ENCODE measurements at regions not wholly inside any gene's neighbourhood (a gene's known extent, or its start where the extent isn't known, plus 50 kb on each side); places are given as distances from the start of the nearest gene placed in this dataset.
"Not testable (repeated sequence)": the region's sequence is repeated elsewhere in the genome, so short reads cannot be mapped to it uniquely, and the experiment has no call there.

DNA sequence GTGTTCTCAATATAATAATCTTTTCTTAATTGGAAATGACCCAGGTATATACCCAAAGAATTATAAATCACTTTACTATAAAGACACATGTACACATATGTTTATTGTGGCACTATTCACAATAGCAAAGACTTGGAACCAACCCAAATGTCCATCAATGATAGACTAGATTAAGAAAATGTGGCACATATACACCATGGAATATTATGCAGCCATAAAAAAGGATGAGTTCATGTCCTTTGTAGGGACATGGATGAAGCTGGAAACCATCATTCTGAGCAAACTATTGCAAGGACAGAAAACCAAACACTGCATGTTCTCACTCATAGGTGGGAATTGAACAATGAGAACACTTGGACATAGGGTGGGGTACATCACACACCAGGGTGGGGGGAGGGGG is 56.8 kb downstream of the SCGB2B2 start:
- H3K4me1 ChIP-seq (ENCODE audit: control insufficient read depth in 3 of 3, insufficient read depth in 3 of 3, low read length in 3 of 3); H3K9me3 ChIP-seq (ENCODE audit: control insufficient read depth in 3 of 3, low read length in 3 of 3); H3K36me3 ChIP-seq (ENCODE audit: control insufficient read depth in 3 of 3, insufficient read depth in 3 of 3, low read length in 3 of 3); H3K27ac ChIP-seq (ENCODE audit: low read depth, low read length); H3K4me3 ChIP-seq (ENCODE audit: low read length in 3 of 3); H3K9ac ChIP-seq (ENCODE audit: low read depth in 1 of 3, low read length in 3 of 3); H3K27me3 ChIP-seq (ENCODE audit: control insufficient read depth in 3 of 3, insufficient read depth in 3 of 3, low read length in 3 of 3): not testable (repeated sequence)

DNA sequence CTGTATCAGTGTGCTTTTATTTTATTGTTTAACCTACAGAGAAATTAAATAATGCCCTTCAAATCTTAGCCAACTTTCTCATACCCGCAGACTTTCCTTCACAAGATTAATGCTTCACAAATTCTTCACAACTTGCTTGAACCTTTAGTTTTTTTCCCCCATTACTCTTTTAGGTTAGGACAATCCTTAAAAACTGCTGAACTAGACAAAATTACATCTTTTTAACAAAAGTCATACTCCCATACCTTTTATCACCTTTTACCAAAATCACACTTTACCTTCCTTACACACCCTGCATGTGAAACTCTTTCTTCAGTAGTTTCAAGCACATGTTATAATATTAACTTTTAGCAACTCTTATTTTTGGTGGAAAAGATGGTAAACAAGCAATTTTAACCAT is 58.5 kb downstream of the SCGB2B2 start:
- no peaks in the 10 kb centered on the region for H3K36me3 ChIP-seq (ENCODE audit: control insufficient read depth in 3 of 3, insufficient read depth in 3 of 3, low read length in 3 of 3)
- no peak overlapping the region for H3K9ac ChIP-seq (ENCODE audit: low read depth in 1 of 3, low read length in 3 of 3)
- peaks cover 0 to 3% (median 2%) of the 10 kb centered on the region in 3 donors for H3K9me3 ChIP-seq (ENCODE audit: control insufficient read depth in 3 of 3, low read length in 3 of 3)

DNA sequence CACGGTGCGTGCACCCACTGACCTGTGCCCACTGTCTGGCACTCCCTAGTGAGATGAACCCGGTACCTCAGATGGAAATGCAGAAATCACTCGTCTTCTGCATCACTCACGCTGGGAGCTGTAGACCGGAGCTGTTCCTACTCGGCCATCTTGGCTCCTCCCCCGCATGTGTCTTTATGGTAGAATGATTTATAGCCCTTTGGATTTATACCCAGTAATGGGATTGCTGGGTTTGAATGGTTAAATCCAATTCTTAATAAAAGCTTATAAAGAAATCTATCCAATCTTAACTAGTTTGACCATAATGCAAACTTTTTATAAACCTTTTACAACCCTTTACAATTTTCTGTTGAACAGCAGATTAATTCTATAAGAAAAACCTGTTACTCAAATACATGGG is 59.0 kb downstream of the SCGB2B2 start:
- not testable (repeated sequence) for H3K4me1 ChIP-seq (ENCODE audit: control insufficient read depth in 3 of 3, insufficient read depth in 3 of 3, low read length in 3 of 3); H3K27ac ChIP-seq (ENCODE audit: low read depth, low read length); H3K36me3 ChIP-seq (ENCODE audit: control insufficient read depth in 3 of 3, insufficient read depth in 3 of 3, low read length in 3 of 3); H3K9ac ChIP-seq (ENCODE audit: low read depth in 1 of 3, low read length in 3 of 3); H3K9me3 ChIP-seq (ENCODE audit: control insufficient read depth in 3 of 3, low read length in 3 of 3); H3K27me3 ChIP-seq (ENCODE audit: control insufficient read depth in 3 of 3, insufficient read depth in 3 of 3, low read length in 3 of 3); H3K4me3 ChIP-seq (ENCODE audit: low read length in 3 of 3)

More for the DNA sequence above, 58.5 kb downstream of the SCGB2B2 start:
- Histone ChIP-seq H3K27me3 (ENCODE audit: control insufficient read depth in 3 of 3, insufficient read depth in 3 of 3, low read length in 3 of 3) (no peaks in the 10 kb centered on the region), H3K4me3 (ENCODE audit: low read length in 3 of 3) (no peak overlapping the region), H3K27ac (ENCODE audit: low read depth, low read length) (no peak overlapping the region), H3K4me1 (ENCODE audit: control insufficient read depth in 3 of 3, insufficient read depth in 3 of 3, low read length in 3 of 3) (no peaks in the 10 kb centered on the region)

DNA sequence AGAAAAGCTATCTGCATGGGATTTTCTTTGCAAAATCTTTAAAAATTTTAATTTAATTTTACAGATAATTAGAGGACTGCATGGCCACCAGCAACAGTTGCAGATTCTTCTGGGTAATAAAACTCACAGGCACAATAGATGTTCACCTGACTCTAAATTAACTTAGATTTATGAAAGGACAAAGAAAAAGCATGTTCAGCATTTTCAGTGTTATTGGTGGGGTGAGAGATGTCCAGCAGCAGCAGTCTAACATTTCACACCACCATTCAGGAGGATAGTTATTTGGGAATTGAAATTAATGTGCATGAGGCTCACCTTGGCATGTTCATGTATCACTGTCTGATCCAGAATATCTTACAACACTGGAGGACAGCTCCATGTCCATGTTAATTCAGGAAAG is 74.0 kb downstream of the SCGB2B2 start:
- Histone ChIP-seq H3K36me3 (ENCODE audit: control insufficient read depth in 3 of 3, insufficient read depth in 3 of 3, low read length in 3 of 3) (no peaks in the 10 kb centered on the region), H3K4me1 (ENCODE audit: control insufficient read depth in 3 of 3, insufficient read depth in 3 of 3, low read length in 3 of 3) (peaks cover 0 to 11% (median 9%) of the 10 kb centered on the region in 3 donors), H3K9me3 (ENCODE audit: control insufficient read depth in 3 of 3, low read length in 3 of 3) (no peaks in the 10 kb centered on the region)

DNA sequence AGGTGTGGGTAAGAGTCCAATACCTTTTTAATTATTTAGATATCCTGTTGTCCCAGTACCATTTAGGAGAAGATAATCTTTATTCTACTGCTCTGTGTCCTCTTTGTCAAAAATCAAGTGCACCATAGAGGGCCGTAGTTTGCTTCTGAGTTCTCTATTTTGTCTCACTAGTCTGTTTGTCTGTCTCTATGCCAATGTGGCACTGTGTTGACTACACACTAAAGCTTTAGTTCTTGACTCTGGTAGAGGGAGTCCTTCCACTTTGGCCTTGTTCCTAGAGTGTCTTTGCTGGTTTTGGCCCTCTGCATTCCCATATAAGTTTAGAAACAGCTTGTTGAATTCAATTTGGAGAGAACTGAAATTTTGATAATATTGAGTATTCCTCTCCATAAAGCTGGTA is 75.9 kb downstream of the SCGB2B2 start:
- peaks cover 0 to 13% (median 9%) of the 10 kb centered on the region in 3 donors for H3K4me1 ChIP-seq (ENCODE audit: control insufficient read depth in 3 of 3, insufficient read depth in 3 of 3, low read length in 3 of 3)
- no peak overlapping the region for H3K4me3 ChIP-seq (ENCODE audit: low read length in 3 of 3)
- no peaks in the 10 kb centered on the region for H3K9me3 ChIP-seq (ENCODE audit: control insufficient read depth in 3 of 3, low read length in 3 of 3)
- no peaks in the 10 kb centered on the region for H3K27me3 ChIP-seq (ENCODE audit: control insufficient read depth in 3 of 3, insufficient read depth in 3 of 3, low read length in 3 of 3)
- no peaks in the 10 kb centered on the region for H3K36me3 ChIP-seq (ENCODE audit: control insufficient read depth in 3 of 3, insufficient read depth in 3 of 3, low read length in 3 of 3)
- H3K9ac ChIP-seq (ENCODE audit: low read depth in 1 of 3, low read length in 3 of 3) = no peak overlapping the region
- no peak overlapping the region for H3K27ac ChIP-seq (ENCODE audit: low read depth, low read length)

More for the DNA sequence above, 74.0 kb downstream of the SCGB2B2 start:
- no peak overlapping the region for H3K9ac ChIP-seq (ENCODE audit: low read depth in 1 of 3, low read length in 3 of 3)
- no peaks in the 10 kb centered on the region for H3K27me3 ChIP-seq (ENCODE audit: control insufficient read depth in 3 of 3, insufficient read depth in 3 of 3, low read length in 3 of 3)
- H3K4me3 ChIP-seq (ENCODE audit: low read length in 3 of 3) = no peak overlapping the region
- H3K27ac ChIP-seq (ENCODE audit: low read depth, low read length) = no peak overlapping the region

DNA sequence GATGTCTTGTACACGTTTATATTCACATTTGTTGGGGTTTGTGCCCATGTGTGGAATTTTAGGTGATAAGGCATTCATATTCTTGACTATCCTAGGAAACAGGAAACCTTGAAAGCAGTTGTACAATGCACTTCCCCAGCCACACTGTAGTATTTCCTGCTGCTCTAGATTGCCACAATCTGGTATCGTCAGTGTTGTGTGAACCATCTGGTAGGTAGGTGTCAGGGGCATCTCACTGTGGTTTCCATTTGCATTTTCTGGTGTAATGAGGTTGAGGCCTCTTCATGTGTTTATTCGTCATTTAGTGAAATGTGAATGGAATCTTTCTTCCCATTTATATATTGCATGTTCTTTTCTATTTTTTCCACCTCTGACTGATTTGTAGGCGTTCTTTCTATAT is 76.6 kb downstream of the SCGB2B2 start:
- no peak overlapping the region for H3K27ac ChIP-seq (ENCODE audit: low read depth, low read length)
- H3K4me3 ChIP-seq (ENCODE audit: low read length in 3 of 3) = no peak overlapping the region

DNA sequence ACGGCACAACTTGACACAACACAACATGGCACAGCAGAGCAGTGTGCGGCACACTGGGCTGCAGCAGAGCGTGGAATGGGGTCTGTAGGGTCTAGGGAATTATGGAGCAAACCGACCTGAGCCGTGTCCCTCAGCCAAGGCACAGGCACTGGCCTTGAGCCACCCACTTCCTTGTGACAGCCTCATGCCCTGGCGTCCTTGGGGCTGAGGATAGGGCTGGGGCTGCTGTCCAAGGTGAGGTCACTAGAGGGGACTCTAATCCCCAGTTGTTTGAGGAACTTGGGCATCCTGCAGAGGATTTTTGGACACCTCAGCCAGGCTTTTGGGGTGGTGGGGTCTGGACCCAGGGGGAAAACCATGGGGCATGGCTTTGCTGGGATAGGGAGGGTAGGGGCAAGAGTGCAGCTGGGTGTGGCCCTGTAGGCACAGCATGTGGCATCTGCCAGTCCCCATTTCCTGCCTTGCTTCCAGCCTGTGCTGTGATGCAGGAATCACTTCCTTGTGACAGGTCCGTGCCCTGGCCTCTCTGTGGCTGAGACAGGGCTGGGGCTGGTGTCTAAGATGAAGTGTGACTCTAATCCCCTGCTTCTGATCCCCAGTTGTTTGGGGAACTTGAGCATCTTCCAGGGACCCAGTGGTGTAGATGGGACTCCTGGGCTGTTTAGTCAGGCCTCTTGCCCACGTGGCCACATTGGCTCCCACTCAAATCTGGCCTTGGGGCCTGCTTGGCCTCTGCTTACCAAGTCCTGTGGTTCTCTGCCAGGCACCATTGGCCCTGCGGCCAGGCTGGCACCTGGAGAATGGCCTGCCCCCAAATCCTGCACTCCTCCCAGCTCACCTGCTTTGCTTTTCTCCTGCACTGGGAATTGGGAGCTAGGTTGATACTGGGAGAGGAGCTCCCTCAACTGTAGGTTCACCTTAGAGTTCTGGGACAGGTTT is 78.5 kb downstream of the SCGB2B2 start:
- H3K4me3 ChIP-seq (ENCODE audit: low read length in 3 of 3) = no peak overlapping the region
- H3K9me3 ChIP-seq (ENCODE audit: control insufficient read depth in 3 of 3, low read length in 3 of 3) = no peaks in the 10 kb centered on the region
- H3K27me3 ChIP-seq (ENCODE audit: control insufficient read depth in 3 of 3, insufficient read depth in 3 of 3, low read length in 3 of 3) = no peaks in the 10 kb centered on the region
- H3K27ac ChIP-seq (ENCODE audit: low read depth, low read length) = no peak overlapping the region
- H3K4me1 ChIP-seq (ENCODE audit: control insufficient read depth in 3 of 3, insufficient read depth in 3 of 3, low read length in 3 of 3) = peaks cover 16 to 32% (median 29%) of the 10 kb centered on the region in 3 donors
- no peaks in the 10 kb centered on the region for H3K36me3 ChIP-seq (ENCODE audit: control insufficient read depth in 3 of 3, insufficient read depth in 3 of 3, low read length in 3 of 3)
- peak overlapping the region in 1 of 3 donors; percentile 54 for H3K9ac ChIP-seq (ENCODE audit: low read depth in 1 of 3, low read length in 3 of 3)

More for the DNA sequence above, 76.6 kb downstream of the SCGB2B2 start:
- H3K9me3 ChIP-seq (ENCODE audit: control insufficient read depth in 3 of 3, low read length in 3 of 3) = no peaks in the 10 kb centered on the region
- H3K9ac ChIP-seq (ENCODE audit: low read depth in 1 of 3, low read length in 3 of 3) = no peak overlapping the region
- no peaks in the 10 kb centered on the region for H3K36me3 ChIP-seq (ENCODE audit: control insufficient read depth in 3 of 3, insufficient read depth in 3 of 3, low read length in 3 of 3)
- H3K4me1 ChIP-seq (ENCODE audit: control insufficient read depth in 3 of 3, insufficient read depth in 3 of 3, low read length in 3 of 3) = peaks cover 0 to 15% (median 10%) of the 10 kb centered on the region in 3 donors
- H3K27me3 ChIP-seq (ENCODE audit: control insufficient read depth in 3 of 3, insufficient read depth in 3 of 3, low read length in 3 of 3) = no peaks in the 10 kb centered on the region

DNA sequence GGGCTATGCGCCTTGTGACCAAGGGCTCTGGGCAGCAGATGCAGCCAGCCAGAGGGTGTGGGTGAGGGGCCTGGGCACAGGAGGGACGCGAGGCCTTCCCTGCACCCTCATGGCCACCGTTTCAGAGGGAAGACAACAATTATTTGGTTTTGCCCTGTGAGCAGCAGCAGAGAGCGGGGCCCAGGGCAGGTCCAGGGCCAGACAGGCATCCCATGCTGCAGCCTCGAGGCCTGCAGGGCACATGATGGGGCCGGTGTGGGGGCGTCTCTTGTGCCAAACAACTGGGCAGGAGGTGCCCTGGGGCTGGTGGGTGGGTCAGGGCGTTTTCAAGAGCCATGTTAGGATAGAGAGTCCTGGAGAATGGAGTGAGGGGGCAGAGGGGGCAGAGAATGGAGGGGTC is 79.4 kb downstream of the SCGB2B2 start:
- H3K4me3 ChIP-seq (ENCODE audit: low read length in 3 of 3) = no peak overlapping the region
- H3K9me3 ChIP-seq (ENCODE audit: control insufficient read depth in 3 of 3, low read length in 3 of 3) = no peaks in the 10 kb centered on the region
- no peak overlapping the region for H3K27ac ChIP-seq (ENCODE audit: low read depth, low read length)
- H3K27me3 ChIP-seq (ENCODE audit: control insufficient read depth in 3 of 3, insufficient read depth in 3 of 3, low read length in 3 of 3) = no peaks in the 10 kb centered on the region
- H3K4me1 ChIP-seq (ENCODE audit: control insufficient read depth in 3 of 3, insufficient read depth in 3 of 3, low read length in 3 of 3) = peaks cover 16 to 32% (median 29%) of the 10 kb centered on the region in 3 donors
- H3K36me3 ChIP-seq (ENCODE audit: control insufficient read depth in 3 of 3, insufficient read depth in 3 of 3, low read length in 3 of 3) = no peaks in the 10 kb centered on the region
- H3K9ac ChIP-seq (ENCODE audit: low read depth in 1 of 3, low read length in 3 of 3) = peak overlapping the region in 1 of 3 donors; percentile 54

DNA sequence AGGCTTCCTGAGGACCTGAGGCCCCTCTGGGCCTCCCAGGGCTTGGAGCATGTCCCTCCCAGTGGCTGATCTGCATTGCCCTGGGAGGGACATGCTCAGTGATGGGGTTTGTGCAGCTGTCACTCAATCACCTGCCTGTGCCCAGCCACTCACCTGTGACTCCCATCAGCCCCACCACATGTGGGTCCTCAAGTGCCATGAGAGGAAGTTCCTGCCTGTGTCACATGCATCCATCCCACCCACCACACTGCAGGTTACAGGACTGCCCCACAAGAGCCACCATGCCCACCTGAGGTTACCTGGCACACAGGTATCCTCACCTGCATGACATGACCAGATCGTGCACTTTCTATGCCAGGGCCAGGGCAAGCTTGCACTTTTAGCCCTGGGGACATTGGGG is 80.0 kb downstream of the SCGB2B2 start:
- no peaks in the 10 kb centered on the region for H3K27me3 ChIP-seq (ENCODE audit: control insufficient read depth in 3 of 3, insufficient read depth in 3 of 3, low read length in 3 of 3)
- no peak overlapping the region for H3K9ac ChIP-seq (ENCODE audit: low read depth in 1 of 3, low read length in 3 of 3)
- no peaks in the 10 kb centered on the region for H3K9me3 ChIP-seq (ENCODE audit: control insufficient read depth in 3 of 3, low read length in 3 of 3)
- no peaks in the 10 kb centered on the region for H3K36me3 ChIP-seq (ENCODE audit: control insufficient read depth in 3 of 3, insufficient read depth in 3 of 3, low read length in 3 of 3)
- H3K27ac ChIP-seq (ENCODE audit: low read depth, low read length) = no peak overlapping the region
- H3K4me1 ChIP-seq (ENCODE audit: control insufficient read depth in 3 of 3, insufficient read depth in 3 of 3, low read length in 3 of 3) = peaks cover 16 to 32% (median 29%) of the 10 kb centered on the region in 3 donors
- H3K4me3 ChIP-seq (ENCODE audit: low read length in 3 of 3) = no peak overlapping the region

DNA sequence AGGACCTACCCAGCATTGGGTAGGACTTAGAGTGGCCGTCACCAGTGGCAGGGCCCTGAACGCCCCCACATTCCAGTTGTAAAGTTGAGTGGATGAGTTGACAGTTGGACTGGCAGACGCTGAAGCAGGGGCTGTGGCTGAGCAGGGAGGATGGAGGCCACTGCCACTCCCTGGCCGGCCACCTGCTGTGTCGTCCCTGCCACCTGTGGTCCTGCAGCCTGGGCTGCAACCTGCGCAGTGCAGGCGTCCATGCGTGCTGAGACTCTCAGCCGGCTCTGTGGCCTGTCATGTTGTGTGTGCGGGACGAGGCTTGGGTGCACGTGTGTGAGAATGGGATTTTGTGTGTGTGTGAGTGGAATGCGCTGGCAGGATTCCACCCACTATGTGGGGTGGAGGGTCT is 80.8 kb downstream of the SCGB2B2 start:
- Histone ChIP-seq H3K9me3 (ENCODE audit: control insufficient read depth in 3 of 3, low read length in 3 of 3) (no peaks in the 10 kb centered on the region), H3K4me3 (ENCODE audit: low read length in 3 of 3) (no peak overlapping the region), H3K27me3 (ENCODE audit: control insufficient read depth in 3 of 3, insufficient read depth in 3 of 3, low read length in 3 of 3) (no peaks in the 10 kb centered on the region), H3K27ac (ENCODE audit: low read depth, low read length) (no peak overlapping the region), H3K4me1 (ENCODE audit: control insufficient read depth in 3 of 3, insufficient read depth in 3 of 3, low read length in 3 of 3) (peaks cover 16 to 32% (median 29%) of the 10 kb centered on the region in 3 donors), H3K36me3 (ENCODE audit: control insufficient read depth in 3 of 3, insufficient read depth in 3 of 3, low read length in 3 of 3) (no peaks in the 10 kb centered on the region), H3K9ac (ENCODE audit: low read depth in 1 of 3, low read length in 3 of 3) (no peak overlapping the region)
